ENCODE measurements at regions not wholly inside any gene's neighbourhood (a gene's known extent, or its start where the extent isn't known, plus 50 kb on each side); places are given as distances from the start of the nearest gene placed in this dataset.

DNA sequence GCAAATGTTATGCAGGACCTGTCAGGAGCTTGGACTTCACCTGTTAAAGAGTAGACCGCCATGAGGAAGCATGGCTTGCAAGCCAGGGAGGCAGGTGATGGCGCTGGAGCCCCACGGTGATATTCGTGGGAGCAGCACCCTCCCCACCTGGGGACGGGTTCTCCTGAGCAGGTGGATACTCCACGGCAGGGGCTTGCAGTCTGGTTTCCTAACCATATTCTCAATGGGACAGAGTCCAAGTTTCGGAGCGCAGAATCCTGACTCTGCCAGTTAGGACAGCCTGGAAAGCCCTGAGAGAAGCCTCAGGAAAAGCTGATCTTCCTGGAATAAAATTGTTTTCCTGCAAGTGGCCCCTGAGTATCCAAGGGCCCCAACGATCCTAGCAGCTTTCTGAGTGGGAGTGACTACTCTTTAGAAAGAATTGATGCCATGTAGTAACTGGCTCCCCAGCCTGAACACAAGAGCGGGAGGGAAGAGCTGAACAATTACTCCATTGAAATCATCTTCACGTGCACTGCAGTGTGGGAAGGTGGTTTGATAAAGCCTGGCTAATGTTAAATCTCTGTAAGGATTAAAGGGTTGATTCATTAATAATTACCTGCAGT is 146.3 kb upstream of the RAB4A start:
- no peak overlapping the region for H3K4me3 ChIP-seq (ENCODE audit: low read length)
- WGBS = 68% methylated on average over 11 of the region's 11 CpGs
- H3K27ac ChIP-seq (ENCODE audit: low read length) = no peak overlapping the region
- intact Hi-C loops (cut with DNase I) = no loop called here
- H3K27me3 ChIP-seq (ENCODE audit: control insufficient read depth, insufficient read depth) = no peaks in the 10 kb centered on the region
- ATAC-seq = no peak
- H3K4me1 ChIP-seq (ENCODE audit: control insufficient read depth, insufficient read depth, low read length) = no peaks in the 10 kb centered on the region
- DNase-seq = no peak
- no peaks in the 10 kb centered on the region for H3K9me3 ChIP-seq (ENCODE audit: control insufficient read depth, low read length)

DNA sequence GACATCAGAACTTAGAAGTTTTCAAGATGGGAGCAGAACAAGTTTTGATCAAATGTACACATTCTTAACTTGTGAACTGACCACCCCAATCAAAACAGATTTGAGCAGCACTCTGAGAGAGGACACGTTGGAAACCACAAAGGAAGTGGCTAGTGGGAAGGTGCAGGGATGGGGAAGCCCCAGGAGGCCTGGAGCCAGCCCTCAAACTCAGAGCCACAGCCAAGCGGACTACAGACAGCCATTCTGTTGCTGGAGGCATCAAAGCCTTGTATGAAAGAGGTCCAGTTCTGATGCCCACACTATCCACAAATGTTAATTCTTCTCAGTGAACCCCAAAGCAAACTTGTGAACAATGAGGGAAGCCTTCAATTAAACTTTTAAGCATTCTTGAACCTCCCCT is 143.6 kb upstream of the RAB4A start:
- no peak for ATAC-seq

DNA sequence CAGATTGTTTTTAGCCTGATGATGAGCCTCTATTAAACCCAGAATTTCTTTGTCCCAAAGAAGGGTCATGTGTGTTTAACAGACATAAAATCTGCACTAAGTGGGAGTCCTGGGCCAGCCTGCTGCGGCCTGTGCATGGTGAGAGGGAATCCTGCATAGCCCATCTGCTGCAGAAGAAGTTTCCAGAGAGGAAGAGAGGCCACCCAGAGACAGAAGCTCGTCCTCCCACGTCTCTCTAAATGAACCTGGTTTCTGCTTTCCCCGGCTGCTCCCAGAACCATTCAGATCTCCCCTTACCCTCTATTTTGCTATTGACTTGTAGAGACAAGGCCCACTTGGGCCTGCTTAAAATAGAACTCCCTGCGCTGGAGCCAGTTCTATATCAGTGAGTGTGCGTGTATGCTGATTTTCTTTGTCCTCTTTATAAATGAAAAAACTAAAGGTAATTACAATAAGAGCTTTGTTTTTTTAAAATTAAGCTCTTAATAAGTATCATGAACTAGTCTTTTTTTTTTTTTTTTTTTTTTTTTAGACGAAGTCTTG is 142.8 kb upstream of the RAB4A start:
- Histone ChIP-seq H3K27me3 (ENCODE audit: control insufficient read depth, insufficient read depth) (no peaks in the 10 kb centered on the region), H3K4me3 (ENCODE audit: low read length) (no peak overlapping the region), H3K27ac (ENCODE audit: low read length) (no peak overlapping the region), H3K9me3 (ENCODE audit: control insufficient read depth, low read length) (no peaks in the 10 kb centered on the region), H3K4me1 (ENCODE audit: control insufficient read depth, insufficient read depth, low read length) (no peaks in the 10 kb centered on the region)
- DNase-seq (no peak), ATAC-seq (no peak)
- WGBS = 82% methylated on average over 7 of the region's 7 CpGs
- intact Hi-C loops (cut with DNase I) = no loop called here

More for the DNA sequence above, 143.6 kb upstream of the RAB4A start:
- WGBS = 55% methylated on average over 2 of the region's 2 CpGs
- no peak overlapping the region for H3K4me3 ChIP-seq (ENCODE audit: low read length)
- no peaks in the 10 kb centered on the region for H3K9me3 ChIP-seq (ENCODE audit: control insufficient read depth, low read length)
- H3K4me1 ChIP-seq (ENCODE audit: control insufficient read depth, insufficient read depth, low read length) = no peaks in the 10 kb centered on the region
- H3K27ac ChIP-seq (ENCODE audit: low read length) = no peak overlapping the region
- intact Hi-C loops (cut with DNase I) = no loop called here
- DNase-seq = no peak
- no peaks in the 10 kb centered on the region for H3K27me3 ChIP-seq (ENCODE audit: control insufficient read depth, insufficient read depth)

DNA sequence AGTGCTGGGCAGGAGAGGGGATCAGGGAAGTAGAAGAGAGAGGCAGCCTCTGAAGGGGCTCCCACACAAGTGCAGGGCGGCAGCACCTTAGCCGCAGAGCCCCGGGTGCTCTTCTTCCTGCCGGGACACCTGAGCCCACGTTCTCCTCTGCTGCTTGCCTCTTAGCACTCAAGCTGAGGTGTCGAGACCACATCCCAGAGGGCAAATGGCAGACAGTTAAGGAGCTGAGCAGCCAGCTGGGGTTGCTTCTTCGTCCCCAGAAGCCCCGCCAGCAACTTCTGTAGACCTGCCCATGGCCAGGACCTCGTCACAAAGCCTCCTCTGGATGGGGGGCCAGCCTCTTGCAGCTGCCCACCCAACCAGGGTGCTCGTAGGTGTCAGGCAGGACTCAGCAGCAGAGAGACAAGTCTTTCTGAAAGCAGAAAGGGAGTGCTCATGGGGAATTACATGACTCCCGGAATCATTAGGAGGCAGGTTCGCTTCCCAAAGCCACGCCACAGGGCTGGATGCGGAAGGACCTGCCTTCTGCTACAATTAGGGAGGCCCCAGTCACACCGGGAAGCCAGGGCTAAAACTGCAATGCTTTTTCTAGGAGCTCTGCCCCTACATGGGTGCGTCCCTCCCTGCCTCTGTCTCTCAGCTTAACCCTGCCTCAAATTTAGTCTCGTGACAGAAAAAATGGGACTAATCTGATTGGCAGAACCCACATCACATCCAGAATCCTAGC is 141.4 kb upstream of the RAB4A start:
- 78% methylated on average over 17 of the region's 17 CpGs for WGBS
- H3K27ac ChIP-seq (ENCODE audit: low read length) = no peak overlapping the region
- intact Hi-C loops (cut with DNase I) = no loop called here

DNA sequence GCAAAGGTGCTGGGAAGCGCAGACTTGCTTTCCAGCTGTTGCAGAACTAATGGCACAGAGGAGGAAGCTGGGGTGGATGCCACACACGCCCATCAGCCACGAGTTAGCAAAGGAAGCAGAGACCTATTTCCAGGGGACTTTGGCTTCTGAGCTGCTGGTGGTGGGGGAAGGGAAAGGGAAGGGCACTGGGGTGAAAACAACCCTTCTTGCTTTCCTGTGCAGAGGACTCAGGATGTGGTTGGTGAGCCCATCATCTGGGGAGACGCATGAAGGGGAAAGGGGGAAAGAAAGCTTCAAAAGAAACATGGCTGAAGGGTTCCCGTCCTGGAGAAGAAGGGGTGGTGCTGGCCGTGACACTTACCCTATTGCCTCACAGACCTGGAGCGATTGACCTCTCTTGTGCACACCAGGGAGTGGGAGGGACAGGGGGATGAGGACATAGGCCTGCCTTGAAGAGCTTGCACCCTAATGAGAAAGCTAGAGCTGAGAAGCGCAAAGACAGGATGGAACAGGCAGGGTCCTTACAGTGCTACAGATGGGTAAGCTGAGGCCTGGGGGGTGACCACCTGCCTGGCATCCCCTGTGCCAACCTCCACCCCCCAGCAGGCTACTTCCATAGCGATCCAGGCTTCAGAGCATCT is 140.8 kb upstream of the RAB4A start:
- Histone ChIP-seq H3K27me3 (ENCODE audit: control insufficient read depth, insufficient read depth) (no peaks in the 10 kb centered on the region), H3K4me3 (ENCODE audit: low read length) (no peak overlapping the region), H3K27ac (ENCODE audit: low read length) (no peak overlapping the region), H3K4me1 (ENCODE audit: control insufficient read depth, insufficient read depth, low read length) (no peaks in the 10 kb centered on the region), H3K9me3 (ENCODE audit: control insufficient read depth, low read length) (no peaks in the 10 kb centered on the region)
- ATAC-seq (peak; percentile 26 to 77), DNase-seq (peak in 1 of 3 donors; percentile 70)
- intact Hi-C loops (cut with DNase I) = no loop called here
- 75% methylated on average over 9 of the region's 9 CpGs for WGBS

More for the DNA sequence above, 141.4 kb upstream of the RAB4A start:
- Histone ChIP-seq H3K9me3 (ENCODE audit: control insufficient read depth, low read length) (no peaks in the 10 kb centered on the region), H3K4me1 (ENCODE audit: control insufficient read depth, insufficient read depth, low read length) (no peaks in the 10 kb centered on the region), H3K4me3 (ENCODE audit: low read length) (no peak overlapping the region), H3K27me3 (ENCODE audit: control insufficient read depth, insufficient read depth) (no peaks in the 10 kb centered on the region)
- ATAC-seq (peak in 1 of 2 donors; percentile 8), DNase-seq (no peak)

DNA sequence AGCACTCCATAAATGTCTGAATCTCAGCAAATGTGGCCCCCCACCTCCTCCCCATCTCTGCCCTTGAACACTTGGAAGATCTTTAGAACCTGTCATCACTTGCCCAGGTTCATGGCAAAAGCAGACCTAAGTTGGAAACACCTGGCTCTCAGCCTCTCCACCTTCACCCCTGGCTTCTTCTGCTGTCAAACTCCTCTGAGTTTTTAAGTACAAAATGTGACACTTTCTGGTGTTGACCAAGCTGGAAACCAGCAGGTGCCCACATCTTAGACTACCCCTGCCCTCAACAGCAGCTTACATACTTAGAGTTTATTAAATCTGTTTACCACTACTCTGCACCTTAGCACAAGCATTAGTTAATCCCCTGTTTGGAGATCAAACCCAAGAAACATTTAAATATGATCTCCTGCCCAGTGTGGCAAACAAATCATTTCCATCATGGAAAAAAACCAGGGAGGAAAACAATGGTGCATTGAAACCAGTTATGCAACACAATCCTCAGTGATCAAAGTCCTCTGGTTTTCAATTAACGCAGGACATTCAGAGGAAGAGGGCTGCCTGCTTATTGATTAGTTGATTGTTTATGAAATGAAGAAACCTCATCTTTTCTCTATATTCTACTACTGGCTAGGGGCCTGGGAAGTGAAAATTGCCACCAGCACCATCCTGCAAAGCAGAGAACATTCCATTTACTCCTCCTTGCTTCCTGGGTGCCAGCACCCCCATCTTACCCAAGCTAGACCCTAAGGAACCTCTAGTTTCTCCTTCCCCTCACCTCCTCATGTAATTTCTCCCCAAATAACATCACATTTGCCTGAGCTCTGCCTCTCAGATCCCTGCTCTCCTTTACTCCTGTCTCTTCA is 139.4 kb upstream of the RAB4A start:
- no peaks in the 10 kb centered on the region for H3K9me3 ChIP-seq (ENCODE audit: control insufficient read depth, low read length)
- no peaks in the 10 kb centered on the region for H3K4me1 ChIP-seq (ENCODE audit: control insufficient read depth, insufficient read depth, low read length)
- H3K27ac ChIP-seq (ENCODE audit: low read length) = no peak overlapping the region
- WGBS = 86% methylated on average over 1 of the region's 1 CpG
- intact Hi-C loops (cut with DNase I) = no loop called here
- no peak overlapping the region for H3K4me3 ChIP-seq (ENCODE audit: low read length)
- no peaks in the 10 kb centered on the region for H3K27me3 ChIP-seq (ENCODE audit: control insufficient read depth, insufficient read depth)
- DNase-seq = no peak
- ATAC-seq = no peak

DNA sequence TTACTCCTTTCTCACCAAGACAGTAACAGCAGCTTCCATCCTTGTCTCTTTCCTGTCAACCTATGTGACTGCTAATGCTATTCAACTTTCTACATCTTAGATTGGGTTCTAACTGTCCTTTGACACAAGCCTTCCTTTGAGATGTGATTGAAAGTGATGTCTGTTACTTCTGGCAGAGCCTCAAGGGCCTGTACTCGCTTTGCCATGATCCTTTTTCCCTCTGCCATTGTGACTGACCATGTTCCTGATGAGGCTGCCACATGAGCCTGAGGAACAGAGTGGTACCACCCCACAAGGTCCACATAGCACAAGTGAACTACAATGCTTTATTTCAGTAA is 138.8 kb upstream of the RAB4A start:
- no peak overlapping the region for H3K4me3 ChIP-seq (ENCODE audit: low read length)
- H3K27me3 ChIP-seq (ENCODE audit: control insufficient read depth, insufficient read depth) = no peaks in the 10 kb centered on the region
- 90% methylated on average over 1 of the region's 1 CpG for WGBS
- no peaks in the 10 kb centered on the region for H3K4me1 ChIP-seq (ENCODE audit: control insufficient read depth, insufficient read depth, low read length)
- no peak overlapping the region for H3K27ac ChIP-seq (ENCODE audit: low read length)
- DNase-seq (no peak), ATAC-seq (no peak)
- intact Hi-C loops (cut with DNase I) = no loop called here
- no peaks in the 10 kb centered on the region for H3K9me3 ChIP-seq (ENCODE audit: control insufficient read depth, low read length)

DNA sequence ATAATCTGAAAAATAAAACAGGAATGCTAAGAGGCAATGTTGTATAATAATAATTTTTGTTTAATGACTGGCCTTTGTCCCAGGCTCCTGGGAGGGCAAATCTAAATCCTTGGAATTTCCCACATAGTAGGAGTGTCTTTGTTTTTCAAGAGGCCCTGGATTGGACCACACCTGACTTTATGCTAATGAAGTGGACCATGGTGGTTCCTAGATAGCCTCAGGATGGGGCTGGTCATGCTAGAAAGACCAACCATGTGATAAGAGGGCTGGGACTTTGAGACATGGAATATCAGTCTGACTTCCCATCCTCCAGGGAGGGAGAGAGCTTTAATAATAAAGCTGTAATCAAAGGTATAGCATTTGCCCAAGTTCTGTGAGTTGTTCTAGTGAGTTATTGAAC is 138.2 kb upstream of the RAB4A start:
- Histone ChIP-seq H3K4me1 (ENCODE audit: control insufficient read depth, insufficient read depth, low read length) (no peaks in the 10 kb centered on the region), H3K27me3 (ENCODE audit: control insufficient read depth, insufficient read depth) (no peaks in the 10 kb centered on the region), H3K27ac (ENCODE audit: low read length) (no peak overlapping the region), H3K4me3 (ENCODE audit: low read length) (no peak overlapping the region), H3K9me3 (ENCODE audit: control insufficient read depth, low read length) (no peaks in the 10 kb centered on the region)
- intact Hi-C loops (cut with DNase I) = no loop called here
- DNase-seq (no peak), ATAC-seq (no peak)

DNA sequence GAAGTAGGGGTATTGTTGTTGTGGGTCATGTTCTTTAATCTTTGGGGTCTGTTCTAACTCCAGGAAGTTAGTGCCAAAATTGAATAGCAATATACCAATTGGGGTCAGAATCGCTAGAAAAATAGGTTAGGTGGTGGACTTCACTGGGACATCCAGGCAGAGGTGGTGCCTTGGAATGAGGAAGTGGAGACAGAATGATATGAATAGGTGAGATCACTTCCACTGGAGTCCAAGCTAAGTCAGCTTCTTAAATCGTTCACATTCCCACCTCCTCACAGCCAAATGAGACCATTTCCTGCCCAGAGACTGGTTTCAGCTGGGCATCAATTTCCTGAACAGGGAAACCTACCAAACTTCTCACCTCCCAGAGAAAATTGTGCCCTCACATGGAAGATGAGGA is 137.8 kb upstream of the RAB4A start:
- intact Hi-C loops (cut with DNase I) = no loop called here
- WGBS = 69% methylated on average over 2 of the region's 2 CpGs
- no peak for DNase-seq
- H3K4me3 ChIP-seq (ENCODE audit: low read length) = no peak overlapping the region
- no peaks in the 10 kb centered on the region for H3K9me3 ChIP-seq (ENCODE audit: control insufficient read depth, low read length)
- no peak for ATAC-seq
- no peaks in the 10 kb centered on the region for H3K4me1 ChIP-seq (ENCODE audit: control insufficient read depth, insufficient read depth, low read length)
- no peaks in the 10 kb centered on the region for H3K27me3 ChIP-seq (ENCODE audit: control insufficient read depth, insufficient read depth)
- H3K27ac ChIP-seq (ENCODE audit: low read length) = no peak overlapping the region

DNA sequence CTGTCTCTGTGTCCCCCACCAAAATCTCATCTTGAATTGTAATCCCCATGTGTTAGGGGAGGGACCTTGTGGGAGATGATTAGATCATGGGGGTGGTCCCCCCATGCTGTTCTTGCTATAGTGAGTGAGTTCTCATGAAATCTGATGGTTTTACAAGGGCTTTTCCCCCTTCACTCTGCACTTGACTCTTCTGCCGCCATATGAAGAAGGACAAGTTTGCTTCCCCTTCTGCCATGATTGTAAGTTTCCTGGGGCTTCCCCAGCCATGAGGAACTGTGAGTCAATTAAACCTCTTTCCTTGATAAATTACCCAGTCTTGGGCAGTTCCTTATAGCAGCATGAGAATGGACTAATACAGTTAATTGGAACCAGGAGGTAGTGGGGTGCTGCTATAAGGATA is 137.1 kb upstream of the RAB4A start:
- no peaks in the 10 kb centered on the region for H3K9me3 ChIP-seq (ENCODE audit: control insufficient read depth, low read length)
- no peak overlapping the region for H3K4me3 ChIP-seq (ENCODE audit: low read length)
- WGBS = 87% methylated on average over 1 of the region's 1 CpG
- H3K27me3 ChIP-seq (ENCODE audit: control insufficient read depth, insufficient read depth) = no peaks in the 10 kb centered on the region
- intact Hi-C loops (cut with DNase I) = no loop called here
- ATAC-seq (no peak), DNase-seq (no peak)
- no peak overlapping the region for H3K27ac ChIP-seq (ENCODE audit: low read length)
- no peaks in the 10 kb centered on the region for H3K4me1 ChIP-seq (ENCODE audit: control insufficient read depth, insufficient read depth, low read length)

All from right cardiac atrium (tissue), 5 donors.